Trophoblast cell (in vitro differentiated cells and primary cell): ENCODE measurements at regions not wholly inside any gene's neighbourhood (a gene's known extent, or its start where the extent isn't known, plus 50 kb on each side); places are given as distances from the start of the nearest gene placed in this dataset.

Source experiments
- DNase-seq, 2 donors: peaks; one replicate each; pipeline ENCODE4 v3.0.0-alpha.2; 2016
- H2AFZ ChIP-seq: 2 replicates; pipeline ENCODE4 v1.6.1; 2013; ENCODE audit warnings: low read length, moderate library complexity, mild to moderate bottlenecking; ENCODE audit not compliant: insufficient read depth, poor library complexity
- H2AK5ac ChIP-seq: 2 replicates; pipeline ENCODE4 v1.6.1; 2013; ENCODE audit warnings: mild to moderate bottlenecking, low read length
- H2BK120ac ChIP-seq: 2 replicates; pipeline ENCODE4 v1.6.1; 2013; ENCODE audit warnings: low read length, mild to moderate bottlenecking, moderate library complexity; ENCODE audit not compliant: insufficient read depth, poor library complexity
- H2BK12ac ChIP-seq: 2 replicates; pipeline ENCODE4 v1.6.1; 2013; ENCODE audit warnings: mild to moderate bottlenecking, low read length, moderate library complexity
- H2BK5ac ChIP-seq: 2 replicates; pipeline ENCODE4 v1.6.1; 2013; ENCODE audit warnings: low read length, low read depth, moderate library complexity, mild to moderate bottlenecking; ENCODE audit not compliant: poor library complexity
- H3K14ac ChIP-seq: 2 replicates; pipeline ENCODE4 v1.6.1; 2013; ENCODE audit warnings: mild to moderate bottlenecking, low read length
- H3K18ac ChIP-seq: 2 replicates; pipeline ENCODE4 v1.6.1; 2013; ENCODE audit warnings: mild to moderate bottlenecking, low read length
- H3K23ac ChIP-seq: 2 replicates; pipeline ENCODE4 v1.6.1; 2013; ENCODE audit warnings: low read length
- H3K27ac ChIP-seq: 2 replicates; pipeline ENCODE4 v1.5.1; 2013; ENCODE audit warnings: low read depth, mild to moderate bottlenecking, inconsistent platforms, low read length, moderate library complexity
- H3K27me3 ChIP-seq: 2 replicates; pipeline ENCODE4 v1.6.1; 2013; ENCODE audit warnings: inconsistent platforms, mild to moderate bottlenecking, low read length, moderate library complexity; ENCODE audit not compliant: insufficient read depth
- H3K36me3 ChIP-seq, 2 experiments: 1 replicate in 1 of 2; 2 replicates in 1 of 2; pipeline ENCODE4 v1.6.1; 2013; ENCODE audit warnings: low read length in 2 of 2, mild to moderate bottlenecking in 2 of 2, moderate library complexity in 1 of 2; ENCODE audit not compliant: insufficient read depth in 2 of 2, control insufficient read depth in 1 of 2
- H3K4ac ChIP-seq: 2 replicates; pipeline ENCODE4 v1.6.1; 2013; ENCODE audit warnings: low read depth, mild to moderate bottlenecking, low read length, moderate library complexity
- H3K4me1 ChIP-seq, 2 experiments: 1 replicate in 1 of 2; 2 replicates in 1 of 2; pipeline ENCODE4 v1.6.1; 2013; ENCODE audit warnings: low read length in 2 of 2, mild to moderate bottlenecking in 2 of 2, moderate library complexity in 1 of 2; ENCODE audit not compliant: insufficient read depth in 2 of 2, control insufficient read depth in 1 of 2
- H3K4me2 ChIP-seq: 2 replicates; pipeline ENCODE4 v1.6.1; 2013; ENCODE audit warnings: inconsistent platforms, mild to moderate bottlenecking, low read length, moderate library complexity
- H3K4me3 ChIP-seq: 2 replicates; pipeline ENCODE4 v1.5.1; 2013; ENCODE audit warnings: mild to moderate bottlenecking, low read depth, low read length, inconsistent platforms
- H3K79me1 ChIP-seq: one replicate; pipeline ENCODE4 v1.6.1; 2013; ENCODE audit warnings: low read length
- H3K79me2 ChIP-seq: 2 replicates; pipeline ENCODE4 v1.6.1; 2013; ENCODE audit warnings: low read length, mild to moderate bottlenecking; ENCODE audit not compliant: control insufficient read depth, insufficient read depth, poor library complexity
- H3K9ac ChIP-seq: 2 replicates; pipeline ENCODE4 v1.6.1; 2013; ENCODE audit warnings: mild to moderate bottlenecking, low read length
- H3K9me3 ChIP-seq: 2 replicates; pipeline ENCODE4 v1.6.1; 2013; ENCODE audit warnings: low read depth, mild to moderate bottlenecking, control low read depth, inconsistent platforms, low read length; ENCODE audit not compliant: insufficient read depth
- H4K12ac ChIP-seq: 2 replicates; pipeline ENCODE4 v1.6.1; 2013; ENCODE audit warnings: low read depth, mild to moderate bottlenecking, low read length, moderate library complexity
- H4K8ac ChIP-seq: 2 replicates; pipeline ENCODE4 v1.6.1; 2013; ENCODE audit warnings: low read depth, mild to moderate bottlenecking, low read length, moderate library complexity
- H4K91ac ChIP-seq: one replicate; pipeline ENCODE4 v1.6.1; 2013; ENCODE audit warnings: low read depth, mild to moderate bottlenecking, low read length, moderate library complexity
- WGBS: extraction: QIAGEN DNeasy Blood & Tissue Kit; methylation state at CpG from one replicate; pipeline ENCODE4 v1.1.7; 2013; ENCODE audit warnings: missing lambda C conversion rate; ENCODE audit not compliant: insufficient read length, insufficient coverage; ENCODE audit errors: extremely low coverage; 5-methylcytosine and 5-hydroxymethylcytosine counted together

GRCh38 chr16:26747760-26748159 lies 319.0 kb upstream of the C16orf82 start:
- Histone ChIP-seq H2AFZ (no peak overlapping the region), H3K14ac (no peak overlapping the region), H3K27ac (no peak overlapping the region), H2BK12ac (no peak overlapping the region), H3K4me1 (no peaks in the 10 kb centered on the region), H3K4ac (no peak overlapping the region), H2BK120ac (no peak overlapping the region), H3K36me3 (no peaks in the 10 kb centered on the region), H2AK5ac (no peak overlapping the region), H3K27me3 (peaks cover 2% of the 10 kb centered on the region), H2BK5ac (no peak overlapping the region), H3K9me3 (no peaks in the 10 kb centered on the region), H3K4me2 (no peak overlapping the region), H3K4me3 (no peak overlapping the region), H3K9ac (no peak overlapping the region), H3K23ac (no peak overlapping the region), H3K79me2 (no peaks in the 10 kb centered on the region), H3K79me1 (no peaks in the 10 kb centered on the region), H3K18ac (no peak overlapping the region), H4K12ac (no peak overlapping the region), H4K91ac (no peak overlapping the region), H4K8ac (no peak overlapping the region)
- no CpG with 5 or more reads among the region's 4 CpGs for WGBS
- no peak for DNase-seq

GRCh38 chr16:26749072-26749471 lies 317.7 kb upstream of the C16orf82 start:
- H3K23ac ChIP-seq = no peak overlapping the region
- peaks cover 2% of the 10 kb centered on the region for H3K27me3 ChIP-seq
- no peak overlapping the region for H2BK120ac ChIP-seq
- H2BK5ac ChIP-seq = no peak overlapping the region
- no peaks in the 10 kb centered on the region for H3K79me2 ChIP-seq
- H4K12ac ChIP-seq = no peak overlapping the region
- H3K9ac ChIP-seq = no peak overlapping the region
- H3K4me1 ChIP-seq = no peaks in the 10 kb centered on the region
- H4K91ac ChIP-seq = no peak overlapping the region
- no peak overlapping the region for H3K4ac ChIP-seq
- H2AFZ ChIP-seq = no peak overlapping the region
- no peak overlapping the region for H3K14ac ChIP-seq
- H2BK12ac ChIP-seq = no peak overlapping the region
- H3K79me1 ChIP-seq = no peaks in the 10 kb centered on the region
- H3K18ac ChIP-seq = no peak overlapping the region
- H2AK5ac ChIP-seq = no peak overlapping the region
- no peak overlapping the region for H3K27ac ChIP-seq
- H4K8ac ChIP-seq = no peak overlapping the region
- no peak overlapping the region for H3K4me2 ChIP-seq
- no peaks in the 10 kb centered on the region for H3K36me3 ChIP-seq
- no peaks in the 10 kb centered on the region for H3K9me3 ChIP-seq
- no CpG with 5 or more reads among the region's 2 CpGs for WGBS
- no peak overlapping the region for H3K4me3 ChIP-seq
- DNase-seq = no peak

GRCh38 chr16:26752166-26752565 lies 314.6 kb upstream of the C16orf82 start:
- Histone ChIP-seq H4K91ac (no peak overlapping the region), H3K4ac (no peak overlapping the region), H2AK5ac (no peak overlapping the region), H3K4me2 (no peak overlapping the region), H3K79me2 (no peaks in the 10 kb centered on the region), H3K4me3 (no peak overlapping the region), H3K27ac (no peak overlapping the region), H3K14ac (no peak overlapping the region), H3K4me1 (no peaks in the 10 kb centered on the region), H2BK120ac (no peak overlapping the region), H3K79me1 (no peaks in the 10 kb centered on the region), H4K12ac (no peak overlapping the region), H3K9ac (no peak overlapping the region), H3K9me3 (peaks cover 2% of the 10 kb centered on the region), H2BK5ac (no peak overlapping the region), H2BK12ac (no peak overlapping the region), H3K27me3 (peaks cover 2% of the 10 kb centered on the region), H4K8ac (no peak overlapping the region), H2AFZ (no peak overlapping the region), H3K36me3 (no peaks in the 10 kb centered on the region), H3K18ac (no peak overlapping the region), H3K23ac (no peak overlapping the region)
- no CpG with 5 or more reads among the region's 2 CpGs for WGBS
- DNase-seq = no peak

- no peak for DNase-seq
- H4K91ac ChIP-seq = no peak overlapping the region
- no peak overlapping the region for H2BK120ac ChIP-seq
- H3K14ac ChIP-seq = no peak overlapping the region
- H3K4ac ChIP-seq = no peak overlapping the region
- H3K4me2 ChIP-seq = no peak overlapping the region
- H3K27me3 ChIP-seq = no peaks in the 10 kb centered on the region
- no peak overlapping the region for H4K8ac ChIP-seq
- no peak overlapping the region for H3K9ac ChIP-seq
- no peak overlapping the region for H3K18ac ChIP-seq
- no peak overlapping the region for H4K12ac ChIP-seq
- H2BK5ac ChIP-seq = no peak overlapping the region
- no peaks in the 10 kb centered on the region for H3K79me2 ChIP-seq
- no peaks in the 10 kb centered on the region for H3K79me1 ChIP-seq
- H2AFZ ChIP-seq = no peak overlapping the region
- no peak overlapping the region for H2BK12ac ChIP-seq
- WGBS = no CpG with 5 or more reads among the region's 1 CpG
- no peak overlapping the region for H3K23ac ChIP-seq
- H3K4me3 ChIP-seq = no peak overlapping the region
- H3K4me1 ChIP-seq = no peaks in the 10 kb centered on the region
- H3K9me3 ChIP-seq = peaks cover 9% of the 10 kb centered on the region
- H2AK5ac ChIP-seq = no peak overlapping the region
- H3K36me3 ChIP-seq = no peaks in the 10 kb centered on the region
- H3K27ac ChIP-seq = no peak overlapping the region
Measured at GRCh38 chr16:26756633-26757032, 310.1 kb upstream of the C16orf82 start.
